Tibial nerve (tissue), 3 donors: ENCODE measurements at regions not wholly inside any gene's neighbourhood (a gene's known extent, or its start where the extent isn't known, plus 50 kb on each side); places are given as distances from the start of the nearest gene placed in this dataset.

Experiments
- CTCF ChIP-seq, 5 experiments: fragments of 200-600 bp in 3 of 5; fragments of 450-650 bp in 2 of 5; sonication (generic) in 3 of 5; IDR thresholded peaks; one replicate each; pipeline ENCODE4 v1.5.1; 2016 to 2019; ENCODE audit warnings: antibody characterized with exemption in 5 of 5, mild to moderate bottlenecking in 3 of 5, moderate library complexity in 2 of 5
- POLR2A ChIP-seq, 2 donors: fragments of 450-650 bp; IDR thresholded peaks; one replicate each; pipeline ENCODE4 v1.6.1; 2017; ENCODE audit warnings: antibody characterized with exemption in 2 of 2, mild to moderate bottlenecking in 2 of 2, moderate library complexity in 2 of 2

- no peak for TF ChIP-seq CTCF (IDR thresholded peaks at IDR 0.05)
- TF ChIP-seq POLR2A (IDR thresholded peaks at IDR 0.05), result no peak
Measured at GRCh38 chr3:84092907-84093306, 865.9 kb upstream of the CADM2 start.
